Tibial nerve (tissue), 4 donors: ENCODE measurements at regions not wholly inside any gene's neighbourhood (a gene's known extent, or its start where the extent isn't known, plus 50 kb on each side); places are given as distances from the start of the nearest gene placed in this dataset.
A peak's percentile ranks its signal among the peaks of the same experiment; 100 is the strongest.

Source experiments
- DNase-seq, 2 donors: peaks; one replicate each; pipeline ENCODE4 v3.0.0-alpha.2; 2019; ENCODE audit warnings: low spot score in 2 of 2
- H3K27ac ChIP-seq, 4 donors: fragments of 200-600 bp; sonication (generic) in 3 of 4; one replicate each; pipeline ENCODE4 v1.5.1; 2017 to 2019; ENCODE audit warnings: mild to moderate bottlenecking in 1 of 4
- H3K27me3 ChIP-seq, 2 donors: fragments of 200-600 bp; sonication (generic) in 1 of 2; one replicate each; pipeline versions ENCODE4 v1.5.1 to v1.6.0; 2017 to 2019
- H3K36me3 ChIP-seq, 3 donors: fragments of 200-600 bp; sonication (generic); one replicate each; pipeline ENCODE4 v1.5.1; 2018 to 2019
- H3K4me1 ChIP-seq, 4 donors: fragments of 200-600 bp; sonication (generic) in 3 of 4; one replicate each; pipeline ENCODE4 v1.5.1; 2017 to 2019
- H3K4me3 ChIP-seq, 4 donors: fragments of 200-600 bp; sonication (generic) in 3 of 4; one replicate each; pipeline ENCODE4 v1.5.1; 2017 to 2019; ENCODE audit warnings: mild to moderate bottlenecking in 1 of 4, moderate library complexity in 1 of 4
- H3K9me3 ChIP-seq, 4 donors: fragments of 200-600 bp; sonication (generic) in 3 of 4; one replicate each; pipeline ENCODE4 v1.5.1; 2017 to 2019
- CTCF ChIP-seq, 5 experiments: fragments of 200-600 bp in 3 of 5; fragments of 450-650 bp in 2 of 5; sonication (generic) in 3 of 5; IDR thresholded peaks; one replicate each; pipeline ENCODE4 v1.5.1; 2016 to 2019; ENCODE audit warnings: antibody characterized with exemption in 5 of 5, mild to moderate bottlenecking in 3 of 5, moderate library complexity in 2 of 5
- EP300 ChIP-seq, 2 donors: sonication (generic); formaldehyde crosslinking; IDR thresholded peaks; one replicate each; pipeline ENCODE4 v1.6.1; 2017; ENCODE audit warnings: antibody characterized with exemption in 2 of 2, mild to moderate bottlenecking in 1 of 2
- POLR2A ChIP-seq, 2 donors: fragments of 450-650 bp; IDR thresholded peaks; one replicate each; pipeline ENCODE4 v1.6.1; 2017; ENCODE audit warnings: antibody characterized with exemption in 2 of 2, mild to moderate bottlenecking in 2 of 2, moderate library complexity in 2 of 2
- WGBS, 2 donors: methylation state at CpG; one replicate each; pipeline ENCODE4 v1.1.5; 2018; 5-methylcytosine and 5-hydroxymethylcytosine counted together

GRCh38 chr12:71024281-71024680 lies 103.7 kb upstream of the PTPRR start:
- 88 to 91% methylated on average over 5 of the region's 5 CpGs for WGBS, 2 donors
- TF ChIP-seq CTCF (IDR thresholded peaks at IDR 0.05), result no peak
- TF ChIP-seq POLR2A (IDR thresholded peaks at IDR 0.05), result no peak
- no peak for TF ChIP-seq EP300 (IDR thresholded peaks at IDR 0.05)
- no peak overlapping the region for H3K4me3 ChIP-seq
- H3K27me3 ChIP-seq, result no peaks in the 10 kb centered on the region
- H3K4me1 ChIP-seq, result no peaks in the 10 kb centered on the region
- H3K27ac ChIP-seq, result no peak overlapping the region
- H3K36me3 ChIP-seq, result no peaks in the 10 kb centered on the region
- DNase-seq, result no peak
- no peaks in the 10 kb centered on the region for H3K9me3 ChIP-seq

GRCh38 chr12:71021491-71021890 lies 101.0 kb upstream of the PTPRR start:
- TF ChIP-seq EP300 (IDR thresholded peaks at IDR 0.05) (no peak), POLR2A (IDR thresholded peaks at IDR 0.05) (no peak), CTCF (IDR thresholded peaks at IDR 0.05) (no peak)
- no peaks in the 10 kb centered on the region for H3K9me3 ChIP-seq
- H3K27me3 ChIP-seq, result no peaks in the 10 kb centered on the region
- DNase-seq, result no peak
- no peak overlapping the region for H3K27ac ChIP-seq
- no peaks in the 10 kb centered on the region for H3K36me3 ChIP-seq
- 72 to 83% methylated on average over 3 of the region's 3 CpGs for WGBS, 2 donors
- H3K4me3 ChIP-seq, result no peak overlapping the region
- no peaks in the 10 kb centered on the region for H3K4me1 ChIP-seq

- TF ChIP-seq EP300 (IDR thresholded peaks at IDR 0.05), result no peak
- TF ChIP-seq CTCF (IDR thresholded peaks at IDR 0.05), result no peak
- TF ChIP-seq POLR2A (IDR thresholded peaks at IDR 0.05), result no peak
- H3K4me1 ChIP-seq, result no peaks in the 10 kb centered on the region
- H3K4me3 ChIP-seq, result no peak overlapping the region
- H3K27me3 ChIP-seq, result no peaks in the 10 kb centered on the region
- no peak overlapping the region for H3K27ac ChIP-seq
- no peak for DNase-seq
- H3K9me3 ChIP-seq, result no peaks in the 10 kb centered on the region
- 84% methylated on average over 6 of the region's 6 CpGs for WGBS, 2 donors
- no peaks in the 10 kb centered on the region for H3K36me3 ChIP-seq
Measured at GRCh38 chr12:71019282-71019831, 98.8 kb upstream of the PTPRR start.

- 72 to 84% methylated on average over 2 of the region's 2 CpGs for WGBS, 2 donors
- no peak for DNase-seq
- TF ChIP-seq EP300 (IDR thresholded peaks at IDR 0.05) (no peak), POLR2A (IDR thresholded peaks at IDR 0.05) (no peak), CTCF (IDR thresholded peaks at IDR 0.05) (no peak)
- H3K4me3 ChIP-seq, result no peak overlapping the region
- no peaks in the 10 kb centered on the region for H3K9me3 ChIP-seq
- H3K27ac ChIP-seq, result no peak overlapping the region
- no peaks in the 10 kb centered on the region for H3K27me3 ChIP-seq
- H3K36me3 ChIP-seq, result no peaks in the 10 kb centered on the region
- H3K4me1 ChIP-seq, result no peaks in the 10 kb centered on the region
Measured at GRCh38 chr12:71018682-71019081, 98.1 kb upstream of the PTPRR start.

- no peaks in the 10 kb centered on the region for H3K9me3 ChIP-seq
- WGBS, 2 donors, result 23 to 24% methylated on average over 2 of the region's 2 CpGs
- no peaks in the 10 kb centered on the region for H3K27me3 ChIP-seq
- TF ChIP-seq CTCF (IDR thresholded peaks at IDR 0.05) (peak; percentile 21 to 75 (median 27)), POLR2A (IDR thresholded peaks at IDR 0.05) (no peak), EP300 (IDR thresholded peaks at IDR 0.05) (no peak)
- H3K4me3 ChIP-seq, result no peak overlapping the region
- no peaks in the 10 kb centered on the region for H3K4me1 ChIP-seq
- DNase-seq, result no peak
- no peaks in the 10 kb centered on the region for H3K36me3 ChIP-seq
- no peak overlapping the region for H3K27ac ChIP-seq
Measured at GRCh38 chr12:71014180-71014785, 93.7 kb upstream of the PTPRR start.
